ENCODE measurements at regions not wholly inside any gene's neighbourhood (a gene's known extent, or its start where the extent isn't known, plus 50 kb on each side); places are given as distances from the start of the nearest gene placed in this dataset.

DNA sequence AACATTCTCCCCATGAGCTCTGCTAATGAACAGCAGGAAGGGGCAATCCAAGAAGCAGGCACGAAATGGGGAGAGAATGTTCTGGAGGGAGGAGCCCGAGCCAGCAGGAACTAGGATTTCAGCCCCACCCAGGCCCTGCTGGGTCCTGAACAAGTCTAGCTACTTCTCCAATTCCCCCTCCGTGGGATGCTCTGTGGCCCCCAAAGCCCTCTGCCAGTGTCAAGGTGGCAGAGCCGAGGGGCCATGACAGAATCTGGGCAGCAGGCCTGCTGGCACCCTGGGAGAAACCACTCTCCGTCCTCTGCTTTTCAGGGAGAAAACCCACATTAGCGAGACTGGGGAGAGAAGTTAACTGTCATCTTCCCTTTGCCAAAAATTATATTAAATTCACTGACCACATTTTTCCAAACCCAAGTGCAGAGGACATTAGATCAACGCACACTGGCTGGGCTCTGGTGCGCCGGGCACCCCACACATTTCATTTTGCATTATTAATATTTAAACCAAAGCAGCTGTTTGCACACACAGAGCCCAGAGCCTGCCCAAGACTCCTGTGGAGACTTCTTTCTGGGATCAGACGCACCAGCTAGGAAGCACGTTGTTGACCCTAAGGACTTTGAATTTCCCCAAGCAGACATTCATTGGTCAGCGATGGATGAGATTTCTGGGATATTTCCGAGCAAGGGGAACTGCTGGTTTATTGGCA, 80.2 kb upstream of the PKDCC start:
- TF ChIP-seq, protein P1, sequence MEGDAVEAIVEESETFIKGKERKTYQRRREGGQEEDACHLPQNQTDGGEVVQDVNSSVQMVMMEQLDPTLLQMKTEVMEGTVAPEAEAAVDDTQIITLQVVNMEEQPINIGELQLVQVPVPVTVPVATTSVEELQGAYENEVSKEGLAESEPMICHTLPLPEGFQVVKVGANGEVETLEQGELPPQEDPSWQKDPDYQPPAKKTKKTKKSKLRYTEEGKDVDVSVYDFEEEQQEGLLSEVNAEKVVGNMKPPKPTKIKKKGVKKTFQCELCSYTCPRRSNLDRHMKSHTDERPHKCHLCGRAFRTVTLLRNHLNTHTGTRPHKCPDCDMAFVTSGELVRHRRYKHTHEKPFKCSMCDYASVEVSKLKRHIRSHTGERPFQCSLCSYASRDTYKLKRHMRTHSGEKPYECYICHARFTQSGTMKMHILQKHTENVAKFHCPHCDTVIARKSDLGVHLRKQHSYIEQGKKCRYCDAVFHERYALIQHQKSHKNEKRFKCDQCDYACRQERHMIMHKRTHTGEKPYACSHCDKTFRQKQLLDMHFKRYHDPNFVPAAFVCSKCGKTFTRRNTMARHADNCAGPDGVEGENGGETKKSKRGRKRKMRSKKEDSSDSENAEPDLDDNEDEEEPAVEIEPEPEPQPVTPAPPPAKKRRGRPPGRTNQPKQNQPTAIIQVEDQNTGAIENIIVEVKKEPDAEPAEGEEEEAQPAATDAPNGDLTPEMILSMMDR (IDR thresholded peaks at IDR 0.05; ENCODE audit: insufficient read depth, low read length), result no peak
- no peak for TF ChIP-seq POLR2AphosphoS5 (IDR thresholded peaks at IDR 0.05; ENCODE audit: low read depth)

Measured in HL-60 (cell line).